ENCODE measurements at regions not wholly inside any gene's neighbourhood (a gene's known extent, or its start where the extent isn't known, plus 50 kb on each side); places are given as distances from the start of the nearest gene placed in this dataset.

DNA sequence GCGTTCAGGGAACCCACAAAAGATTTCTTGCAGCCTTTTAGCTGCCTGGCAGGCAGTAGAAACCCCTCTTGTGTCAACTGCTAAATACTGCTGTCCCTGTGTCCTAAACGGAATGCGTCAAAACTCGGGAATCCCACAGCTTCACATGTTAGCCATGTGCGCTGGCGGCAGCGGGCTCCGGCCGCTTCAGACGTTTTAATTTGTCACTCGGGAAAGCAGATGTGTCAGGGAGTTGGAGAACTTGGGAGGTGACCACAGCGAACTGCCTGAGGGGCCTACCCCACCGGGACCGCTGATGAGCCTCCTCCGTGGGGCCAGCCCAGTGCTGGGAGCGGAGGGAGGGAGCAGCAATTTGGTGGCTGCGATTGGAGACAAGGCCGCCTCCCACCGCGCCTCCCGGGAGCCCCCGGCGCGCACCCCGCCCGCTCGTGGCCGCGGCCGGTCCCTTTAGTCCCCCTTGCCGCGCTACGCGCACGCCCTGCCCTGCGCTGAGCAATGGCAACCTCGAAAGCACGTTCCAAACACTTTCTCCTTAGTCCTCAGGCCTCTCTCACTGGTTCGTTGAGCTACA lies 146.1 kb upstream of the SATB2 start:
- TF ChIP-seq, protein P1, sequence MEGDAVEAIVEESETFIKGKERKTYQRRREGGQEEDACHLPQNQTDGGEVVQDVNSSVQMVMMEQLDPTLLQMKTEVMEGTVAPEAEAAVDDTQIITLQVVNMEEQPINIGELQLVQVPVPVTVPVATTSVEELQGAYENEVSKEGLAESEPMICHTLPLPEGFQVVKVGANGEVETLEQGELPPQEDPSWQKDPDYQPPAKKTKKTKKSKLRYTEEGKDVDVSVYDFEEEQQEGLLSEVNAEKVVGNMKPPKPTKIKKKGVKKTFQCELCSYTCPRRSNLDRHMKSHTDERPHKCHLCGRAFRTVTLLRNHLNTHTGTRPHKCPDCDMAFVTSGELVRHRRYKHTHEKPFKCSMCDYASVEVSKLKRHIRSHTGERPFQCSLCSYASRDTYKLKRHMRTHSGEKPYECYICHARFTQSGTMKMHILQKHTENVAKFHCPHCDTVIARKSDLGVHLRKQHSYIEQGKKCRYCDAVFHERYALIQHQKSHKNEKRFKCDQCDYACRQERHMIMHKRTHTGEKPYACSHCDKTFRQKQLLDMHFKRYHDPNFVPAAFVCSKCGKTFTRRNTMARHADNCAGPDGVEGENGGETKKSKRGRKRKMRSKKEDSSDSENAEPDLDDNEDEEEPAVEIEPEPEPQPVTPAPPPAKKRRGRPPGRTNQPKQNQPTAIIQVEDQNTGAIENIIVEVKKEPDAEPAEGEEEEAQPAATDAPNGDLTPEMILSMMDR (IDR thresholded peaks at IDR 0.05): no peak
- TF ChIP-seq POLR2AphosphoS5 (IDR thresholded peaks at IDR 0.05; ENCODE audit: low read depth, low read length) (no peak), SIN3A (IDR thresholded peaks at IDR 0.05; ENCODE audit: borderline replicate concordance, insufficient read depth, low read depth, low read length) (no peak)
